ENCODE measurements at regions not wholly inside any gene's neighbourhood (a gene's known extent, or its start where the extent isn't known, plus 50 kb on each side); places are given as distances from the start of the nearest gene placed in this dataset.

GRCh38 chr1:18548643-18549042 is 67.9 kb downstream of the KLHDC7A start:
- WGBS, 2 donors = 50 to 54% methylated on average over 1 to 6 of the region's 6 CpGs
- intact Hi-C loops (cut with DNase I; ENCODE audit: low total_unique reads) = no loop called here
- DNase-seq (ENCODE audit: low spot score in 2 of 2) = no peak
- no peak for TF ChIP-seq POLR2A (IDR thresholded peaks at IDR 0.05)
- TF ChIP-seq, protein P1, sequence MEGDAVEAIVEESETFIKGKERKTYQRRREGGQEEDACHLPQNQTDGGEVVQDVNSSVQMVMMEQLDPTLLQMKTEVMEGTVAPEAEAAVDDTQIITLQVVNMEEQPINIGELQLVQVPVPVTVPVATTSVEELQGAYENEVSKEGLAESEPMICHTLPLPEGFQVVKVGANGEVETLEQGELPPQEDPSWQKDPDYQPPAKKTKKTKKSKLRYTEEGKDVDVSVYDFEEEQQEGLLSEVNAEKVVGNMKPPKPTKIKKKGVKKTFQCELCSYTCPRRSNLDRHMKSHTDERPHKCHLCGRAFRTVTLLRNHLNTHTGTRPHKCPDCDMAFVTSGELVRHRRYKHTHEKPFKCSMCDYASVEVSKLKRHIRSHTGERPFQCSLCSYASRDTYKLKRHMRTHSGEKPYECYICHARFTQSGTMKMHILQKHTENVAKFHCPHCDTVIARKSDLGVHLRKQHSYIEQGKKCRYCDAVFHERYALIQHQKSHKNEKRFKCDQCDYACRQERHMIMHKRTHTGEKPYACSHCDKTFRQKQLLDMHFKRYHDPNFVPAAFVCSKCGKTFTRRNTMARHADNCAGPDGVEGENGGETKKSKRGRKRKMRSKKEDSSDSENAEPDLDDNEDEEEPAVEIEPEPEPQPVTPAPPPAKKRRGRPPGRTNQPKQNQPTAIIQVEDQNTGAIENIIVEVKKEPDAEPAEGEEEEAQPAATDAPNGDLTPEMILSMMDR (IDR thresholded peaks at IDR 0.05) = no peak
- no peak overlapping the region for H3K4me3 ChIP-seq (ENCODE audit: low read depth, poor library complexity, severe bottlenecking)

DNA sequence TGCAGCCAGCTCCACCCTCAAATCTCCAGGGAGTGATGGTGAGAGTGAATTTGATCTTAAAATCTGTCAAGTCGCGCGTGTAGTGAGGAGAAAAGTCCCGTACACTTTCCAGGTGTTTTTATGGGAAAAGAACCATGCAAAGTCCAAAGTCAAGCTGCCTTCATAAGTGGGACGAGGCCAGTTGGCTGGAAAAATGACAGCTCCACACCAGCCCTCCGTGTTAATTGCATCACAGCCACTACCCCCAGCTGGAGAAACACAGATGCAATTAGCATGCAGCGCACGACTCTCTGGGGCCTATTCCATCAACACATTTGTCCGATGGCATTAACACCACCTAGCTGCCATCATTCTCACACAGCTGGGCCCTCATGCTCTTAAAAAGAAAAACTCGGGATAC is 68.4 kb downstream of the KLHDC7A start:
- no peak overlapping the region for H3K4me3 ChIP-seq (ENCODE audit: low read depth, poor library complexity, severe bottlenecking)
- no peak for DNase-seq (ENCODE audit: low spot score in 2 of 2)
- TF ChIP-seq POLR2A (IDR thresholded peaks at IDR 0.05) = no peak
- TF ChIP-seq, protein P1 (IDR thresholded peaks at IDR 0.05) = no peak
- intact Hi-C loops (cut with DNase I; ENCODE audit: low total_unique reads) = no loop called here
- 53 to 61% methylated on average over 10 of the region's 10 CpGs for WGBS, 2 donors

- intact Hi-C loops (cut with DNase I; ENCODE audit: low total_unique reads) = no loop called here
- no peak for DNase-seq (ENCODE audit: low spot score in 2 of 2)
- H3K4me3 ChIP-seq (ENCODE audit: low read depth, poor library complexity, severe bottlenecking) = no peak overlapping the region
- TF ChIP-seq, protein P1 (IDR thresholded peaks at IDR 0.05) = no peak
- no peak for TF ChIP-seq POLR2A (IDR thresholded peaks at IDR 0.05)
- WGBS, 2 donors = 76 to 79% methylated on average over 4 of the region's 4 CpGs
Observed at GRCh38 chr1:18549906-18550305, 69.2 kb downstream of the KLHDC7A start.

DNA sequence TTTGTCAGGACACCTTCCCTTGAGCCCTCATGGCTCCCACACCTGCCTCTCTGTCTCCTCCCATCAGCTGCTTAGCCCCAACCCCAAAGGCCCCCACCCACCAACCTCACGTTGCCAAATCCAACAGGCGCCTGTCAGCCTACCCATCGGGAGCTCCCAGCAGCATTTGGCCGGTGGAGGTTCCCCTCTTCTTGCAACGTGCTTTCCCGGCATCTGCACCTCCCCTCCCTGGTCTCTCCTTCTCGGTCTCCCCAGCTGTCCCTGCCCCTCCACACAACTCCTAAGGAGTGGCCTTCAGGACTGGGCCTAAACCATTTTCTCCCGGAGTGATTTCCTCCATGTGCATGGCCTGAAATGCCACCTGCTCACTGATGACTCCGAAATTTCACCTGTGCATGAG is 71.9 kb downstream of the KLHDC7A start:
- no peak for DNase-seq (ENCODE audit: low spot score in 2 of 2)
- H3K4me3 ChIP-seq (ENCODE audit: low read depth, poor library complexity, severe bottlenecking) = no peak overlapping the region
- intact Hi-C loops (cut with DNase I; ENCODE audit: low total_unique reads) = no loop called here
- TF ChIP-seq POLR2A (IDR thresholded peaks at IDR 0.05) = no peak
- TF ChIP-seq, protein P1 (IDR thresholded peaks at IDR 0.05) = no peak
- 79% methylated on average over 9 of the region's 9 CpGs for WGBS, 2 donors

DNA sequence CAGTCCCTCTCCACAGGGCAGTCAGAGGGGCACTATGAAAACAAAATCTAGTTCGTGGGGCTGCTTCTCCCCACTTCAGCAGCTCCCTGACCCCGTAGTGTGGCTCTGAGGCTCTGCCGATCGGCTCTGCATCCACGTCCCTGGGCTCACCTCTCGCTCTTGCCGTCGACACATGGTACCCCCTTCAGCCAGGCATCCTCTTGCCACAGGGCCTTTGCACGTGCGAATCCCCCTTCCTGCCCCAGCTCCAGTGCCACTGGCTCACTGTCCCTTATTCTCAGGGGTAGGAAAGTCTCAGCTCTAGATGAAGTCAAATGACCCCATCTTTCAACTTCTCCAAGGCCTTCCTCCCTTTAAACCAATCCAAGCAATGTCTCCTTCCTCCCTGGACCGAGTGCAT is 72.7 kb downstream of the KLHDC7A start:
- 93 to 94% methylated on average over 11 of the region's 11 CpGs for WGBS, 2 donors
- TF ChIP-seq, protein P1 (IDR thresholded peaks at IDR 0.05) = no peak
- no peak for TF ChIP-seq POLR2A (IDR thresholded peaks at IDR 0.05)
- intact Hi-C loops (cut with DNase I; ENCODE audit: low total_unique reads) = no loop called here
- H3K4me3 ChIP-seq (ENCODE audit: low read depth, poor library complexity, severe bottlenecking) = no peak overlapping the region
- no peak for DNase-seq (ENCODE audit: low spot score in 2 of 2)

GRCh38 chr1:18554099-18554498 is 73.4 kb downstream of the KLHDC7A start:
- no peak overlapping the region for H3K4me3 ChIP-seq (ENCODE audit: low read depth, poor library complexity, severe bottlenecking)
- no peak for DNase-seq (ENCODE audit: low spot score in 2 of 2)
- intact Hi-C loops (cut with DNase I; ENCODE audit: low total_unique reads) = no loop called here
- WGBS, 2 donors = 64 to 66% methylated on average over 5 of the region's 5 CpGs
- TF ChIP-seq, protein P1 (IDR thresholded peaks at IDR 0.05) = no peak
- no peak for TF ChIP-seq POLR2A (IDR thresholded peaks at IDR 0.05)
